ENCODE measurements at regions not wholly inside any gene's neighbourhood (a gene's known extent, or its start where the extent isn't known, plus 50 kb on each side); places are given as distances from the start of the nearest gene placed in this dataset.

DNA sequence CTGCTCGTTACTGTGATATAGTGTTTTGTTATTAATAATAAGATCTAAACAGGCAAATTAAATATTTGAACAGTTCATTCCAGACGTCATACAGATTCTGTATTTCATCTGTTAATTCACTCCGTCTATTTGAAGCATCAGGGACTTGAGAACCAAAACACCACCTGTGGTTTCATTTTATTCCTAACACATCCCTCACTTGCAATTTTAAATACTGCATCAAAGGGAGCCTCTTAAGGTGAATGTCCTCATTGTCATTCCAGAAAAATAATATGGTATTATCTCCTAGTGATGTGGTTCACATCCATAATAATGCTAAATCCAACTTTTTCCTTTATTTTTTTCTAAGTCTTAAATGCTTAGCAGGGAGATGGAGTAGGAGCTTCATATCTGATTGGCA, 1390.9 kb upstream of the CADM2 start:
- Histone ChIP-seq H3K4me1 (ENCODE audit: insufficient read depth, low read length) (no peaks in the 10 kb centered on the region), H3K18ac (ENCODE audit: insufficient read length, low read depth, low read length) (no peak overlapping the region), H4K5ac (ENCODE audit: insufficient read length, low read depth, low read length) (no peak overlapping the region), H3K4me2 (ENCODE audit: insufficient read depth, insufficient read length, low read length) (no peak overlapping the region), H3K9ac (ENCODE audit: extremely low read depth, insufficient read length, low read length) (no peak overlapping the region), H3K14ac (ENCODE audit: insufficient read depth, low read length) (no peak overlapping the region), H4K91ac (ENCODE audit: insufficient read length, low read depth, low read length) (no peak overlapping the region), H2AK5ac (ENCODE audit: insufficient read length, low read length) (no peak overlapping the region), H4K8ac (replicated peaks; ENCODE audit: insufficient read length, low read depth, low read length) (no peak overlapping the region), H3K79me2 (ENCODE audit: insufficient read depth, low read length) (no peaks in the 10 kb centered on the region), H2AFZ (ENCODE audit: low read length) (no peak overlapping the region), H2BK5ac (ENCODE audit: insufficient read length, low read length) (no peak overlapping the region), H3K4ac (ENCODE audit: low read depth, low read length) (no peak overlapping the region), H2BK15ac (ENCODE audit: low read depth, low read length) (no peak overlapping the region), H3K27ac (ENCODE audit: insufficient read length, low read depth, low read length) (no peak overlapping the region), H3K23ac (ENCODE audit: insufficient read length, low read depth, low read length) (no peak overlapping the region), H3K79me1 (ENCODE audit: insufficient read depth, low read depth, low read length, poor library complexity, severe bottlenecking) (no peaks in the 10 kb centered on the region), H3T11ph (ENCODE audit: low read length) (no peak overlapping the region), H3K9me3 (ENCODE audit: control insufficient read depth, low read depth, low read length) (no peaks in the 10 kb centered on the region), H2BK12ac (ENCODE audit: insufficient read length, low read depth, low read length) (no peak overlapping the region), H3K27me3 (ENCODE audit: insufficient read depth, low read length) (no peaks in the 10 kb centered on the region), H2BK120ac (ENCODE audit: low read depth, low read length, poor library complexity, severe bottlenecking) (no peak overlapping the region), H3K23me2 (ENCODE audit: insufficient read length, low read depth, low read length, poor library complexity, severe bottlenecking) (no peaks in the 10 kb centered on the region), H4K20me1 (ENCODE audit: control insufficient read depth, insufficient read depth, insufficient read length) (no peaks in the 10 kb centered on the region), H2BK20ac (ENCODE audit: low read depth, low read length, poor library complexity, severe bottlenecking) (no peak overlapping the region), H3K56ac (ENCODE audit: insufficient read length, low read depth, low read length) (no peak overlapping the region)
- Mint-ChIP-seq H3K27ac (peak overlapping the region; percentile 28 to 92 (median 36); a peak in 4 of 7 replicates), H3K9me3 (no peaks in the 10 kb centered on the region), H3K4me1 (peaks cover 12 to 15% of the 10 kb centered on the region in 2 experiments), H3K4me3 (peak overlapping the region; percentile 29 to 43; a peak in 3 of 5 replicates), H3K27me3 (ENCODE audit: low read depth) (no peaks in the 10 kb centered on the region), H3K36me3 (ENCODE audit: insufficient read depth in 1 of 3, low read depth in 3 of 3) (0 out of 7 replicates have a peak, but pooled peaks cover 0 to 2% (median 0%) of the 10 kb centered on the region in 3 experiments)
- TF ChIP-seq, protein P1, sequence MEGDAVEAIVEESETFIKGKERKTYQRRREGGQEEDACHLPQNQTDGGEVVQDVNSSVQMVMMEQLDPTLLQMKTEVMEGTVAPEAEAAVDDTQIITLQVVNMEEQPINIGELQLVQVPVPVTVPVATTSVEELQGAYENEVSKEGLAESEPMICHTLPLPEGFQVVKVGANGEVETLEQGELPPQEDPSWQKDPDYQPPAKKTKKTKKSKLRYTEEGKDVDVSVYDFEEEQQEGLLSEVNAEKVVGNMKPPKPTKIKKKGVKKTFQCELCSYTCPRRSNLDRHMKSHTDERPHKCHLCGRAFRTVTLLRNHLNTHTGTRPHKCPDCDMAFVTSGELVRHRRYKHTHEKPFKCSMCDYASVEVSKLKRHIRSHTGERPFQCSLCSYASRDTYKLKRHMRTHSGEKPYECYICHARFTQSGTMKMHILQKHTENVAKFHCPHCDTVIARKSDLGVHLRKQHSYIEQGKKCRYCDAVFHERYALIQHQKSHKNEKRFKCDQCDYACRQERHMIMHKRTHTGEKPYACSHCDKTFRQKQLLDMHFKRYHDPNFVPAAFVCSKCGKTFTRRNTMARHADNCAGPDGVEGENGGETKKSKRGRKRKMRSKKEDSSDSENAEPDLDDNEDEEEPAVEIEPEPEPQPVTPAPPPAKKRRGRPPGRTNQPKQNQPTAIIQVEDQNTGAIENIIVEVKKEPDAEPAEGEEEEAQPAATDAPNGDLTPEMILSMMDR (conservative IDR thresholded peaks at IDR 0.05): no peak
- no CpG with 5 or more reads among the region's 3 CpGs for WGBS (ENCODE audit: extremely low coverage, insufficient read length, low lambda C conversion rate)
- no peak for DNase-seq
